ENCODE measurements at regions not wholly inside any gene's neighbourhood (a gene's known extent, or its start where the extent isn't known, plus 50 kb on each side); places are given as distances from the start of the nearest gene placed in this dataset.

DNA sequence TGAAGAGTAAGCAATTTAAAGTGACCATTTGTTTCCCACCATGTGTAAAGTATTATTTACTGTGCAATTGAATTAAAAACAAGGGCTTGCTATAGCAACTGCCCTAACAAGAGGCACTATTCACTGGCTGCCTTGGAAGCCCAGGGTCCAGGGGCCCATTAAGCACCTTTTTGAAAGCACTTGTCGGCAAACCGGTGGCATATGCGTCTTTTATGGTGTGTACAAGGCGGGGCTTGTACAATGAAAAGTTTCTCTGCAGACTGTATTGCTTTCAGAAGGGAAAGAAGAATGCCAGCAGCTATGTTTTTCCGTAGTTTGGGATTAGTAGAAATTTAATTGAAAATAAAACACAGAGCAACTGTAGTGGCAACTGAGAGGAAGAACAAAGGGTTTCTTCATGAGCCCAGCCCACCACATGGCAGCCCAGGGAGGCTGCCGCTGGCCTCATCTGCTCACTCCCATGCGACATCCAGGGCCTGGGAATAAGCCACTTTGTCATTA is 279.5 kb upstream of the PARD3B start:
- DNase-seq (ENCODE audit: low read depth), result no peak

DNA sequence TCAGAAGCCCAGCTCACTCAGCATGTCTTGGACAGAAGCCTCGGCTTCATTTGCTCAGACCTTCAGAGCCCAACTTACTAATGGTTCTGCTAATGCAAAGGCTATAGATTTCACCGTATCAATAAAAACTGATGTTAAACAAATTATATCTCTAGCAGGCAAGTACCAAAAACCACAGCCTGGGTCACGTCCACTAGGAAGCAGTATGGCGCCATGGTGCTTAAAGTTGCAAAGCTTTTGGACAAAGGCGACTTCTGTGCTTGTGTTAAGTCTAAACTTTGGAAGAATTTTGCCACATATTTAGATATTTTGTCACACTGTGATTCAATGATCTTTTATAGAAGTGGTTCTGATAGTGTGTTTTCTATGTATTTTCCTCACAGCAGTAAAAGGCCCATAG is 276.8 kb upstream of the PARD3B start:
- TF ChIP-seq, protein P1, sequence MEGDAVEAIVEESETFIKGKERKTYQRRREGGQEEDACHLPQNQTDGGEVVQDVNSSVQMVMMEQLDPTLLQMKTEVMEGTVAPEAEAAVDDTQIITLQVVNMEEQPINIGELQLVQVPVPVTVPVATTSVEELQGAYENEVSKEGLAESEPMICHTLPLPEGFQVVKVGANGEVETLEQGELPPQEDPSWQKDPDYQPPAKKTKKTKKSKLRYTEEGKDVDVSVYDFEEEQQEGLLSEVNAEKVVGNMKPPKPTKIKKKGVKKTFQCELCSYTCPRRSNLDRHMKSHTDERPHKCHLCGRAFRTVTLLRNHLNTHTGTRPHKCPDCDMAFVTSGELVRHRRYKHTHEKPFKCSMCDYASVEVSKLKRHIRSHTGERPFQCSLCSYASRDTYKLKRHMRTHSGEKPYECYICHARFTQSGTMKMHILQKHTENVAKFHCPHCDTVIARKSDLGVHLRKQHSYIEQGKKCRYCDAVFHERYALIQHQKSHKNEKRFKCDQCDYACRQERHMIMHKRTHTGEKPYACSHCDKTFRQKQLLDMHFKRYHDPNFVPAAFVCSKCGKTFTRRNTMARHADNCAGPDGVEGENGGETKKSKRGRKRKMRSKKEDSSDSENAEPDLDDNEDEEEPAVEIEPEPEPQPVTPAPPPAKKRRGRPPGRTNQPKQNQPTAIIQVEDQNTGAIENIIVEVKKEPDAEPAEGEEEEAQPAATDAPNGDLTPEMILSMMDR (IDR thresholded peaks at IDR 0.05; ENCODE audit: insufficient read depth, low read depth, low read length, missing control alignments), result no peak
- DNase-seq (ENCODE audit: low read depth), result no peak
- H3K4me3 ChIP-seq (ENCODE audit: low read length), result no peak overlapping the region

More for the DNA sequence above, 279.5 kb upstream of the PARD3B start:
- TF ChIP-seq, protein P1 (IDR thresholded peaks at IDR 0.05; ENCODE audit: insufficient read depth, low read depth, low read length, missing control alignments), result no peak
- no peak overlapping the region for H3K4me3 ChIP-seq (ENCODE audit: low read length)

DNA sequence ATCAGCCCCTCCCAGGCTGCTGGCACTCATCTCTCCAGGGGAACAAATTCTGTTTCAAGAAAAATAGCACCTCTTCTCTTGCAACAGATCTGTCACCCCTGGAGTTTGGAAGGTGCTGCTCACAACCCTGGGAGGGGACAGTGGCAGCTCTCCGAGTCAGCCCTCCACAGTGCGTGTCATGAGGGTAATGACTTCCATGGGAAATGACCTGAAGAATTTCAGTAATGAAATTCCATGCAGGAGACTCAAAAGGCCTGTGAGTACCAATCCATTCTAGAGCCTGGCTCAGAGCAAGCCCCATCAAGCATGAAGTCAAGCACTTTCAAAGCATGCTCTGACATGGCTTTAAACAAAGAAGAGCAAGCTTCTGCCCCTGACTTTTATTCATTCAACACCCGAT is 276.3 kb upstream of the PARD3B start:
- TF ChIP-seq, protein P1 (IDR thresholded peaks at IDR 0.05; ENCODE audit: insufficient read depth, low read depth, low read length, missing control alignments), result no peak
- DNase-seq (ENCODE audit: low read depth), result peak; percentile 21
- H3K4me3 ChIP-seq (ENCODE audit: low read length), result no peak overlapping the region

DNA sequence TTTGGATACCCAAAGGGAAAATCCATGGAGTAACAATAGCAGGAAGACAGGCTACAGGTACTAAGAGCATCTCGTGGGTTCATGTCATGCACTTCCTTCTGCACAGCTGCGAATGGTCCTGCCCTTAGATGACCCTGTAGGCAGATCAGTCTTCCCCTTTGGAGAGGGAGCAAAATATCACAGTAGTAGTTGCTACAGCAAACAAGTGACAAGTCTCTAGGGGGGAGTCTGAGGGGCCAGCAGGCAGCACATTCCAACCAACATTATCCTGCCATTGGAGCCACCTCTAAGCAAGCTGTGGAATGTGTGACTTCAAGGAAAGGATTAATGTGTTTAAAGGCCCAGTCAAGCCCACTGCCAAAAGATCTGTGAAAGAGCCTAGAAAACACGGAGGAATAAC is 273.2 kb upstream of the PARD3B start:
- no peak overlapping the region for H3K4me3 ChIP-seq (ENCODE audit: low read length)
- DNase-seq (ENCODE audit: low read depth), result no peak
- TF ChIP-seq, protein P1 (IDR thresholded peaks at IDR 0.05; ENCODE audit: insufficient read depth, low read depth, low read length, missing control alignments), result no peak

DNA sequence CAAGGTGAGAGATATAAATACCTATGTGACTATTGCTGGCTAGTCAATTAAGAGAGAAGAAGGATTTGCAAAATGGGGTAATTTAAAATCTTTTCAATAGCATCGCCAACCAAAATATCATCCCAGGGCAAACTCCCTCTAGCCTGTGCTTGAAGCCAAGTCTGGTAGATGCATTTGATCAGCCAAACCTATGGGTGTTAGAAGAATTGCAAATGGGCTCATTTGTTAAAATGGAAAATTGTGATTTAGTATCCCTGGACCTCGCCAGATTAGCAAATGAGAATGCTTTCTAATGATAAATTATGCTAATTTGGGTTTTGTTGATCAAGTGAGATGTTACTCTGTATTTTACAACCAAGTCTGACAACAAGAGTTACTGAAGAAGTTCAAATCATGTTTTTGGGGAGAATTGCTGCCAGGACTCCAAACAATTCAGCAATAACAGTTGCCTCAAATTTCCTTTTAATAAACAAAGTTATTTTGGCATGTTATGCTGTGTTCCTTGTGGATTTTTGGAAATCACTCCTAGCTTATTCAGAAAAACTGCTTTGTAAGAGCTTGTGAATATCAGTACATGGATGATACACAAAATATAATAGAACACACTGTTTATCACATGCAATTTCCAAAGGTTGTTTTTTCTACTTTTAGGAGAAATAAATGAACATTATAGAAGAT is 272.5 kb upstream of the PARD3B start:
- TF ChIP-seq, protein P1 (IDR thresholded peaks at IDR 0.05; ENCODE audit: insufficient read depth, low read depth, low read length, missing control alignments), result no peak
- no peak overlapping the region for H3K4me3 ChIP-seq (ENCODE audit: low read length)
- DNase-seq (ENCODE audit: low read depth), result no peak

DNA sequence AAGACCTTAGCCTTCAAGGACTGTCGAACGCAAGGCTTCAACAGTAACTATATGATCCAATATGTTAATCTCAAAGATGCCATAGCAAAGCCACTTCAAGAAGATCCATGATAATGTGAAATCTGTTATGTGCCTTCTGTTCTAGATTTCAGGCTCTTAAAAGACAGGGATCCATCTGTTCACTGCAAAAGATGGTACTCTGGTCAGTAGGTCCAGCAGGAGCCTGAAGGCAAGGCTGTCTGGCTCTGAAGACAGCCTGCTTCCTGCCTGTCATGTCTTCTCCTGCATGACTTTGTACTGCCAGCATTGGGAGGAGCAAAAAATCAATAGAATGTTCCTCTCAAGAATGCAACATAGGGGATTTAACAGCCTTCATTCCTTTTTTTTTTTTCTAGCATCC is 270.8 kb upstream of the PARD3B start:
- TF ChIP-seq, protein P1 (IDR thresholded peaks at IDR 0.05; ENCODE audit: insufficient read depth, low read depth, low read length, missing control alignments), result no peak
- DNase-seq (ENCODE audit: low read depth), result no peak
- H3K4me3 ChIP-seq (ENCODE audit: low read length), result no peak overlapping the region

DNA sequence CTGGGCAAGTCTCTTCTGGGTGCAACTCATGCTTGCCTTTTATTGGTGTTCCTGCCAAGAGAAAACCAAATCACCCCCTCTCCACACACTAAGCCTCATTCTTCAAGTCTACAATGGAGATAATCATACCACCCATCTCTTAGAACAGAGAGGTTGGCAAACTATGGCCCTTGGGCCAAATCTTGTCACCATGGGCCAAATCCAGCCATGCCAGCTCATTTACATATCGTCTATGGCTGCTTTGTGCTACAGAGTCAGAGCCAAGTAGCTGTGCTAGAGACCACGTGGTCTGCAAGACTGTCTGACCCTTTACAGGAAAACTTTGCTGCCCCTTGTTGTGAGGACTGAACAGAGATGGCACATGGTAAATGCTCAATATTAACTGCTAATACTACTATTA is 270.3 kb upstream of the PARD3B start:
- no peak overlapping the region for H3K4me3 ChIP-seq (ENCODE audit: low read length)
- no peak for DNase-seq (ENCODE audit: low read depth)
- TF ChIP-seq, protein P1 (IDR thresholded peaks at IDR 0.05; ENCODE audit: insufficient read depth, low read depth, low read length, missing control alignments), result no peak

Measured in epithelial cell of esophagus (primary cell).